GM21367 (cell line): ENCODE measurements at regions not wholly inside any gene's neighbourhood (a gene's known extent, or its start where the extent isn't known, plus 50 kb on each side); places are given as distances from the start of the nearest gene placed in this dataset.
"Not testable (repeated sequence)": the region's sequence is repeated elsewhere in the genome, so short reads cannot be mapped to it uniquely, and the experiment has no call there.

Experiments used
- ATAC-seq: cut with Tn5 transposase; IDR thresholded peaks from one replicate; pipeline ENCODE4 v1.9.1; 2021; ENCODE audit not compliant: unreplicated experiment

GRCh38 chr7:65613644-65614289 is 240.1 kb downstream of the ZNF92 start:
- ATAC-seq: not testable (repeated sequence)

- not testable (repeated sequence) for ATAC-seq
Observed at GRCh38 chr7:65616111-65616510, 242.5 kb downstream of the ZNF92 start.

- not testable (repeated sequence) for ATAC-seq
Observed at GRCh38 chr7:65620216-65620615, 246.6 kb downstream of the ZNF92 start.

- not testable (repeated sequence) for ATAC-seq
Observed at GRCh38 chr7:65621580-65622201, 248.0 kb downstream of the ZNF92 start.

GRCh38 chr7:65631236-65631635 is 241.6 kb upstream of the VKORC1L1 start:
- not testable (repeated sequence) for ATAC-seq

- ATAC-seq: not testable (repeated sequence)
Observed at GRCh38 chr7:65633587-65634404, 239.1 kb upstream of the VKORC1L1 start.

- ATAC-seq: not testable (repeated sequence)
Observed at GRCh38 chr7:65638918-65639317, 234.0 kb upstream of the VKORC1L1 start.

GRCh38 chr7:65639717-65640116 is 233.2 kb upstream of the VKORC1L1 start:
- ATAC-seq: not testable (repeated sequence)

- not testable (repeated sequence) for ATAC-seq
Observed at GRCh38 chr7:65643498-65643897, 229.4 kb upstream of the VKORC1L1 start.

- not testable (repeated sequence) for ATAC-seq
Observed at GRCh38 chr7:65647153-65647964, 225.5 kb upstream of the VKORC1L1 start.

- ATAC-seq: not testable (repeated sequence)
Observed at GRCh38 chr7:65651174-65651573, 221.7 kb upstream of the VKORC1L1 start.

- ATAC-seq: not testable (repeated sequence)
Observed at GRCh38 chr7:65651826-65652592, 220.9 kb upstream of the VKORC1L1 start.

- ATAC-seq: not testable (repeated sequence)
Observed at GRCh38 chr7:65652669-65653068, 220.2 kb upstream of the VKORC1L1 start.

- ATAC-seq: not testable (repeated sequence)
Observed at GRCh38 chr7:65656494-65657188, 216.2 kb upstream of the VKORC1L1 start.

GRCh38 chr7:65683362-65683761 is 189.5 kb upstream of the VKORC1L1 start:
- not testable (repeated sequence) for ATAC-seq

- ATAC-seq: not testable (repeated sequence)
Observed at GRCh38 chr7:65699026-65699714, 173.7 kb upstream of the VKORC1L1 start.

- ATAC-seq: not testable (repeated sequence)
Observed at GRCh38 chr7:65699715-65700356, 173.0 kb upstream of the VKORC1L1 start.

GRCh38 chr7:65719123-65719798 is 153.6 kb upstream of the VKORC1L1 start:
- ATAC-seq: not testable (repeated sequence)
